Retinal pigment epithelial cell (primary cell): ENCODE measurements at regions not wholly inside any gene's neighbourhood (a gene's known extent, or its start where the extent isn't known, plus 50 kb on each side); places are given as distances from the start of the nearest gene placed in this dataset.

Experiments used
- DNase-seq: peaks from one replicate; pipeline ENCODE4 v3.0.0-alpha.2; 2010; ENCODE audit warnings: low read depth
- H3K4me3 ChIP-seq: 2 replicates; pipeline ENCODE4 v1.5.1; 2011; ENCODE audit warnings: mild to moderate bottlenecking, low read length, control low read depth, moderate library complexity
- TF ChIP-seq, protein P1 (sequence below): conservative IDR thresholded peaks from 2 replicates; pipeline ENCODE4 v1.5.1; 2011; ENCODE audit warnings: low read depth, low read length, control low read depth, inconsistent platforms

DNA sequence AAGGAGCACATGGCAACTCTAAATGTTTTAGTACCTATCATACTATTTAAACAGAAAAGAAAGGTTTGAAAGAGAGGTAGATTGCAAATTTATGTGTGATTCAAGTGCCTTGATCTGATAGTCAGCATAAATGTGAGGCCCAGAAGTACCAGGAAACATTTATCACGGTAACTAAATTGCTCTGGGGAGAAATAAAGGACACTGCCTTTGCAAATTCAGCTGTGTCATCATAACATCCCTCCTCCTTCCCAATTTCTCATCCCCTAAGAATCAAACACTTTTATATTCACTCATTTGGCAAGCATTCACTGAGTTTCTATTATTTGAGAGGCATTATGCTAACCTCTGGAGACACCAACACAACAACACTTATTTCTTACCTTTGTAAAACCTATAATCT is 563.4 kb upstream of the CA10 start:
- TF ChIP-seq, protein P1, sequence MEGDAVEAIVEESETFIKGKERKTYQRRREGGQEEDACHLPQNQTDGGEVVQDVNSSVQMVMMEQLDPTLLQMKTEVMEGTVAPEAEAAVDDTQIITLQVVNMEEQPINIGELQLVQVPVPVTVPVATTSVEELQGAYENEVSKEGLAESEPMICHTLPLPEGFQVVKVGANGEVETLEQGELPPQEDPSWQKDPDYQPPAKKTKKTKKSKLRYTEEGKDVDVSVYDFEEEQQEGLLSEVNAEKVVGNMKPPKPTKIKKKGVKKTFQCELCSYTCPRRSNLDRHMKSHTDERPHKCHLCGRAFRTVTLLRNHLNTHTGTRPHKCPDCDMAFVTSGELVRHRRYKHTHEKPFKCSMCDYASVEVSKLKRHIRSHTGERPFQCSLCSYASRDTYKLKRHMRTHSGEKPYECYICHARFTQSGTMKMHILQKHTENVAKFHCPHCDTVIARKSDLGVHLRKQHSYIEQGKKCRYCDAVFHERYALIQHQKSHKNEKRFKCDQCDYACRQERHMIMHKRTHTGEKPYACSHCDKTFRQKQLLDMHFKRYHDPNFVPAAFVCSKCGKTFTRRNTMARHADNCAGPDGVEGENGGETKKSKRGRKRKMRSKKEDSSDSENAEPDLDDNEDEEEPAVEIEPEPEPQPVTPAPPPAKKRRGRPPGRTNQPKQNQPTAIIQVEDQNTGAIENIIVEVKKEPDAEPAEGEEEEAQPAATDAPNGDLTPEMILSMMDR, result no peak
- no peak for DNase-seq
- H3K4me3 ChIP-seq, result no peak overlapping the region

DNA sequence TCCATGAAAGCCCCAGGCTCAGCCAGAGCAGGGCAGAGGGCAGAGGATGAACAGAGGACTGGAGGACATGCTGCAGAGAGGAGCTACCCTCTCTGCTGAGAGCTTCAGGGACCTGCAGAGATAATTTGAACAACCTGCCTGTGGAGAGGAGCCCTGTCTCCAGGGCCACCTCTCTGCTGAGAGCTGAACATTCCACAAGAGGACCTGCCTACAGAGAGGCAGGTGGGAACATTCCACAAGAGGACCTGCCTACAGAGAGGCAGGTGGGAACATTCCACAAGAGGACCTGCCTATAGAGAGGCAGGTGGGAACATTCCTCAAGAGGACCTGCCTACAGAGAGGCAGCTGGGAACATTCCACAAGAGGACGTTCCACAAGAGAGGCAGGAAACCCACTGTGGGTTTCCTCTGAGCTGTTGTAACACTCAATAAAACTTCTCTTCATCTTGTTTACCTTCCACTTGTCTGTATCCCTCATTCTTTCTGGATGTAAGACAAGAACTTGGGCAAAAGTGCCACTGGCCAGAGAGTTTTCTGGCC is 551.9 kb upstream of the CA10 start:
- no peak for DNase-seq
- TF ChIP-seq, protein P1, result no peak
- no peak overlapping the region for H3K4me3 ChIP-seq

DNA sequence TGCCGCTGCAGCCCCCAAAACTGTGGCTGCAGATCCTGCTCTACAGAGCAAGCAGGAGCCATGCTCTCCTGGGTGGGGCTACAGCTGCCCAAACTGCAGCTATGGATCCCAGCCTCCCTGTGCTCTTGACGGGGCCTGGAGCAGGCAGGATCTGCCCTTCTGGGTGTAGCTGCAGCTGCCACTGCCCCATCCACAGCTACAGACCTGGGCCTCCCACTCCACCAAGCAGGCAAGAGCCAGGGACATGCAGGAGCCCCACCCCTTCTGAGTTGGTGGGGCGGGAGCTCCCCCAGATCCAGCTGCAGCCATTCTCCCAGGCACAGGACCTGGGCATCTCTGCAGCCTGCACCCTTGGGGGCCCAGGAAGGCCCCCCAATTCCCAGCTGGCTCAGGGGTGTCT is 551.2 kb upstream of the CA10 start:
- DNase-seq, result no peak

DNA sequence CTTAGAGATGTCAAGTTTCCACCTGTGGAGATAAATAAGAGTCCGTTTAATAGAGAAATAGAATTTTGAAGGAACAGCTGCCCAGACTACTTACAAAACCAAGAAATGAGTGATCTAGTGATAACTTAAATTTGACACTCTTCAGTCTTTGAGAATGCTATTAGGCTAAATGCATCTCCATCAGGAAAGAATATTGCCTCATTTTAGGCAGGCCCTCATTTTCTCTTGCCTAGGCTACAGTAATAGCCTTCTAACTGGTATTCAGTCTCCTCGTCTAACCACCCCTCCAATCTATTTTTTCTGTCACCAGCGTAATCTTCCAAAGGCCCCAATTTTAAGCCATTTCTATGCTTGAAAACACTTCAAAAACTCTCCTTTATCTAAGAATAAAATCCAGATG is 537.8 kb upstream of the CA10 start:
- DNase-seq, result no peak
- TF ChIP-seq, protein P1, result no peak
- no peak overlapping the region for H3K4me3 ChIP-seq

More for the DNA sequence above, 551.2 kb upstream of the CA10 start:
- H3K4me3 ChIP-seq, result no peak overlapping the region
- TF ChIP-seq, protein P1, result no peak

DNA sequence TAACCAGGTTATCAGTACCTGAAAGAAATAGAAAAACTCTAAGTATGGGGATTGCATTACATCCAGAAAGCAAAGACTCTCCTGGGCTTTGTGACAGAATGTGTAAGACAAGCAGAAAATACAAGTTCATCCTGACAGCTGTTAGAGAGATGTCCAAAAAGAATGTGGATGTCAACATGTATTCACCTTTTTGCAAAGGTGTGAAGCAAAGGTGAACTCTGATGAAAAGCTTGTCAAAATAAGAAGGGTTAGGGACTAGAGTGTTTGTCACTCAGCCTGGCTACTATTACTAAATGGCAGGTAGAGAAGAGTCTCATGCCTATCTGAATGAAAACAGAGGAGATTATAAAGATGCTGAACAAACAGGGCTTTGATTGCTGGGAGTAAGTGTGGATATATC is 527.6 kb upstream of the CA10 start:
- no peak for DNase-seq
- TF ChIP-seq, protein P1, result no peak

DNA sequence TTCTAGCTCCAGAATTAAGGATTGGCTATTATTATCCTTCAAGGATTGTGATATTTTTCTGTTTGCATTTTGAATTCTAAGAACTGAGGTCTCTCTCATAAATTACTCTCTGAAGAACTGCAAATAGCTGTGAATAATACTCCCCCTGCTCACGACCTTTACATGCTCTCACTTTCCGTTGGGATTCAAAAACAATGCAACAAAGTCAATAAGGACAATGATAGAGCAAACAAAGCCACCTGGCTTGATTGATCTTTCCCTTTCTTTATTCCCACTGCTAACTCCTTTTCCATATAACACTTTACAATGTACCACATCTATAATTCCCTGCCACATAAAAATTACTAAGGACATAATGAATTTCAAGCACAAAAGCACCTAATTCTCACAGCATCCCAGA is 523.0 kb upstream of the CA10 start:
- H3K4me3 ChIP-seq, result no peak overlapping the region
- no peak for DNase-seq
- TF ChIP-seq, protein P1, result no peak

More for the DNA sequence above, 527.6 kb upstream of the CA10 start:
- H3K4me3 ChIP-seq, result no peak overlapping the region

DNA sequence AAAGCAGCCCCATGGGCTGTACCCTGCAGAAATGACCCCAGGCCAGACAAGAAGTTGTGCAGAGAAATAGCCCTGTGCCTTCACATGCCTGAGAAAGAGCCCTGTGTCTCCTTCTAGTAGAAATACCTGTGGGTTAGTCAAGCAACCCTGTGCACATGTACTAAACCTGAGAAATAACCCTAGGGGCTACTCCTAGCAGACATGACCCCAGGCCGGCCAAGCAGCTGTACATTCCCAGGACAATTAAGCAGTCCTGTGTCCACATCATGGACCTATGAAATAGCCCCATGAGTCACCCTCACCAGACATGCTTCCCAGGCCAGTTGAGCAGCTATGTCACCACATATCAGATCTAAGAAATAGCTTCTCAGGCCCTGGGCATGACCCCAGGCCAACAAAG is 519.7 kb upstream of the CA10 start:
- H3K4me3 ChIP-seq, result no peak overlapping the region
- TF ChIP-seq, protein P1, result no peak
- DNase-seq, result peak; percentile 18
